Loucy (cell line): ENCODE measurements at regions not wholly inside any gene's neighbourhood (a gene's known extent, or its start where the extent isn't known, plus 50 kb on each side); places are given as distances from the start of the nearest gene placed in this dataset.

Source experiments
- H2AFZ ChIP-seq: fragments of 200-600 bp; sonication (generic); 2 replicates; pipeline ENCODE4 v1.6.0; 2016; ENCODE audit warnings: antibody characterized with exemption, mild to moderate bottlenecking, low read length, moderate library complexity
- H3F3A ChIP-seq: fragments of 200-600 bp; 2 replicates; pipeline ENCODE4 v1.6.0; 2016; ENCODE audit warnings: antibody characterized with exemption, low read depth, mild to moderate bottlenecking
- H3K27me3 ChIP-seq: fragments of 200-600 bp; sonication (generic); 2 replicates; pipeline ENCODE4 v1.6.1; 2014; ENCODE audit warnings: low read length, mild to moderate bottlenecking; ENCODE audit not compliant: insufficient read depth, poor library complexity, severe bottlenecking
- H3K36me3 ChIP-seq: fragments of 200-600 bp; sonication (generic); 2 replicates; pipeline ENCODE4 v1.6.1; 2016; ENCODE audit warnings: low read length; ENCODE audit not compliant: insufficient read depth
- H3K4me1 ChIP-seq: fragments of 200-600 bp; sonication (generic); 2 replicates; pipeline ENCODE4 v1.5.1; 2014; ENCODE audit warnings: low read length, mild to moderate bottlenecking; ENCODE audit not compliant: insufficient read depth, poor library complexity, severe bottlenecking
- H3K4me2 ChIP-seq: fragments of 200-600 bp; sonication (generic); 2 replicates; pipeline ENCODE4 v1.6.0; 2014; ENCODE audit warnings: antibody characterized with exemption, low read length, low read depth, mild to moderate bottlenecking; ENCODE audit not compliant: poor library complexity, severe bottlenecking
- H3K4me3 ChIP-seq: fragments of 200-600 bp; sonication (generic); 2 replicates; pipeline ENCODE4 v1.5.1; 2014; ENCODE audit warnings: low read length, mild to moderate bottlenecking, mixed read lengths; ENCODE audit not compliant: poor library complexity, severe bottlenecking
- H3K79me2 ChIP-seq: fragments of 200-600 bp; sonication (generic); 2 replicates; pipeline ENCODE4 v1.6.1; 2014; ENCODE audit warnings: low read length; ENCODE audit not compliant: insufficient read depth
- H3K9ac ChIP-seq: fragments of 200-600 bp; sonication (generic); 2 replicates; pipeline ENCODE4 v1.6.0; 2014; ENCODE audit warnings: mild to moderate bottlenecking, low read depth, low read length, moderate library complexity; ENCODE audit not compliant: poor library complexity, severe bottlenecking
- H3K9me2 ChIP-seq: fragments of 200-600 bp; sonication (generic); replicated peaks from 2 replicates; pipeline ENCODE4 v1.6.1; 2016; ENCODE audit warnings: low read depth, low read length, mixed read lengths
- H3K9me3 ChIP-seq: fragments of 200-600 bp; sonication (generic); 2 replicates; pipeline ENCODE4 v1.6.1; 2014; ENCODE audit warnings: mild to moderate bottlenecking, antibody characterized with exemption, low read length, low read depth; ENCODE audit not compliant: insufficient read depth
- H4K20me1 ChIP-seq: fragments of 200-600 bp; sonication (generic); 2 replicates; pipeline ENCODE4 v1.6.0; 2014; ENCODE audit warnings: antibody characterized with exemption, low read length, mild to moderate bottlenecking; ENCODE audit not compliant: insufficient read depth, poor library complexity, severe bottlenecking
- CTCF ChIP-seq: fragments of 200-600 bp; sonication (generic); conservative IDR thresholded peaks from 2 replicates; pipeline ENCODE4 v1.5.1; 2014; ENCODE audit warnings: mild to moderate bottlenecking, antibody characterized with exemption, low read length
- EZH2phosphoT487 ChIP-seq: fragments of 200-600 bp; IDR thresholded peaks from 2 replicates; pipeline ENCODE4 v1.6.1; 2018; ENCODE audit warnings: antibody characterized with exemption, mild to moderate bottlenecking, moderate library complexity, borderline replicate concordance

GRCh38 chr13:105070452-105070851, 1465.0 kb downstream of the EFNB2 start:
- no peaks in the 10 kb centered on the region for H3K79me2 ChIP-seq
- no peak overlapping the region for H3K4me3 ChIP-seq
- no peaks in the 10 kb centered on the region for H4K20me1 ChIP-seq
- no peak overlapping the region for H3K4me2 ChIP-seq
- no peaks in the 10 kb centered on the region for H3F3A ChIP-seq
- no peaks in the 10 kb centered on the region for H3K36me3 ChIP-seq
- H3K9me2 ChIP-seq: no peaks in the 10 kb centered on the region
- no peak overlapping the region for H2AFZ ChIP-seq
- no peak overlapping the region for H3K9ac ChIP-seq
- no peak for TF ChIP-seq CTCF
- TF ChIP-seq EZH2phosphoT487: no peak
- H3K27me3 ChIP-seq: no peaks in the 10 kb centered on the region
- H3K4me1 ChIP-seq: peaks cover 4% of the 10 kb centered on the region
- H3K9me3 ChIP-seq: no peaks in the 10 kb centered on the region

- Histone ChIP-seq H3K36me3 (no peaks in the 10 kb centered on the region), H3K27me3 (no peaks in the 10 kb centered on the region), H3K9me2 (no peaks in the 10 kb centered on the region), H3K4me2 (no peak overlapping the region), H3F3A (no peaks in the 10 kb centered on the region), H3K4me1 (peaks cover 4% of the 10 kb centered on the region), H3K9ac (no peak overlapping the region), H3K4me3 (no peak overlapping the region), H4K20me1 (no peaks in the 10 kb centered on the region), H3K9me3 (no peaks in the 10 kb centered on the region), H3K79me2 (no peaks in the 10 kb centered on the region), H2AFZ (no peak overlapping the region)
- TF ChIP-seq CTCF (no peak), EZH2phosphoT487 (no peak)
These were observed 1466.4 kb downstream of the EFNB2 start for GRCh38 chr13:105069106-105069505.

- TF ChIP-seq EZH2phosphoT487: no peak
- TF ChIP-seq CTCF: no peak
- no peaks in the 10 kb centered on the region for H3K36me3 ChIP-seq
- H3K4me2 ChIP-seq: no peak overlapping the region
- peaks cover 8% of the 10 kb centered on the region for H3K4me1 ChIP-seq
- no peak overlapping the region for H2AFZ ChIP-seq
- H3K9ac ChIP-seq: no peak overlapping the region
- no peak overlapping the region for H3K4me3 ChIP-seq
- no peaks in the 10 kb centered on the region for H3K27me3 ChIP-seq
- H3K79me2 ChIP-seq: no peaks in the 10 kb centered on the region
- no peaks in the 10 kb centered on the region for H3K9me3 ChIP-seq
- H3F3A ChIP-seq: no peaks in the 10 kb centered on the region
- H4K20me1 ChIP-seq: no peaks in the 10 kb centered on the region
- H3K9me2 ChIP-seq: no peaks in the 10 kb centered on the region
These were observed 1471.8 kb downstream of the EFNB2 start for GRCh38 chr13:105063676-105064075.
